Stimulated activated naive CD8-positive, alpha-beta T cell treated with anti-CD3 and anti-CD28 coated beads, Interleukin-15, amount 100 ng/mL, for 72 hours (primary cell): ENCODE measurements at regions not wholly inside any gene's neighbourhood (a gene's known extent, or its start where the extent isn't known, plus 50 kb on each side); places are given as distances from the start of the nearest gene placed in this dataset.
A peak's percentile ranks its signal among the peaks of the same experiment; 100 is the strongest.
"Not testable (repeated sequence)": the region's sequence is repeated elsewhere in the genome, so short reads cannot be mapped to it uniquely, and the experiment has no call there.

ENCODE experiments used
- ATAC-seq: fragments of 150-1000 bp; cut with Tn5 transposase; 2 replicates; pipeline ENCODE4 v1.10.0; 2021; ENCODE audit warnings: mild to moderate bottlenecking, moderate library complexity
- DNase-seq, 2 donors: peaks; one replicate each; pipeline ENCODE4 v3.0.0; 2021 to 2022
- H3K27ac Mint-ChIP-seq, 2 donors: one replicate each; pipeline ENCODE4 v1.8.0; 2022; ENCODE audit warnings: mild to moderate bottlenecking in 2 of 2, mixed read lengths in 2 of 2, moderate library complexity in 2 of 2
- H3K27me3 Mint-ChIP-seq: one replicate; pipeline ENCODE4 v1.8.0; 2022; ENCODE audit warnings: mixed read lengths
- H3K4me1 Mint-ChIP-seq: one replicate; pipeline ENCODE4 v1.8.0; 2022; ENCODE audit warnings: mild to moderate bottlenecking, mixed read lengths
- H3K4me3 Mint-ChIP-seq, 2 donors: one replicate each; pipeline ENCODE4 v1.8.0; 2022; ENCODE audit warnings: mild to moderate bottlenecking in 2 of 2, mixed read lengths in 2 of 2, moderate library complexity in 1 of 2
- H3K9me3 Mint-ChIP-seq, 2 donors: one replicate each; pipeline ENCODE4 v1.8.0; 2022; ENCODE audit warnings: mixed read lengths in 2 of 2

DNA sequence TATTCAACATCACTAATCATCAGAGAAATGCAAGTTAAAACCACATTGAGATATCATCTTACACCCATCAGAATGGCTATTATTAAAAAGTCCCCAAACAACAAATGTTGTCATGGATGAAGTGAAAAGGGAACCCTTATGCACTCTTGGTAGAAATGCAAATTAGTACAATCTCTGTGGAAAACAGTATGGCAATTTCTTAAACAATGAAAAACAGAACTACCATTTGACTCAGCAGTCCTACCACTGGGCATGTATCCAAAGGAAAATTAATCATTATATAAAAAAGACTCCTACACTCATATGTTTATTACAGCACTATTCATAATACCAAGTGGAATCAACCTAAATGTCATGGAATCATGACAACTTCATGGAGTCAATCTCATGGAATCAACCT, 611.3 kb upstream of the GJE1 start:
- H3K4me3 Mint-ChIP-seq = no peak overlapping the region
- no peaks in the 10 kb centered on the region for H3K9me3 Mint-ChIP-seq
- H3K27ac Mint-ChIP-seq = no peak overlapping the region
- no peaks in the 10 kb centered on the region for H3K4me1 Mint-ChIP-seq
- H3K27me3 Mint-ChIP-seq = no peaks in the 10 kb centered on the region
- ATAC-seq (no peak), DNase-seq (no peak)

DNA sequence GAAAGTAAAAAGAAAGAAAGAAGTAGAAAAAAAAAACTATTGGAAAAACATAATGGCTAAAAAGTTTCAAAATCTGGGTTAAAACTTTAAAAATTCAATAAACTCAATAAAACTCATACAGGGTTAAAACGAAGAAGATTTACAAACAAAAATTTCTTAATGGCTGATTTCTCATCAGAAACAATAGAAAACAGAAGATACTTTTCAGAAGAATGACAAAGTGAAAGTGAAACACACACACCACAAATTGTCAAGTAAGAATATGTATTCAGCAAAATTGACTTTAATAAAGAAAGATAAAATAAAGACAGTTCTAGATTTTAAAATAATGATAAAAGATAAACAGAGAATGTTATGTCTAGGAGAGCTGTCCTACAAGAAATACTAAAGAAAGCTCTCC, 618.9 kb upstream of the GJE1 start:
- H3K9me3 Mint-ChIP-seq = no peaks in the 10 kb centered on the region
- H3K27ac Mint-ChIP-seq = peak overlapping the region; percentile 72 to 85

DNA sequence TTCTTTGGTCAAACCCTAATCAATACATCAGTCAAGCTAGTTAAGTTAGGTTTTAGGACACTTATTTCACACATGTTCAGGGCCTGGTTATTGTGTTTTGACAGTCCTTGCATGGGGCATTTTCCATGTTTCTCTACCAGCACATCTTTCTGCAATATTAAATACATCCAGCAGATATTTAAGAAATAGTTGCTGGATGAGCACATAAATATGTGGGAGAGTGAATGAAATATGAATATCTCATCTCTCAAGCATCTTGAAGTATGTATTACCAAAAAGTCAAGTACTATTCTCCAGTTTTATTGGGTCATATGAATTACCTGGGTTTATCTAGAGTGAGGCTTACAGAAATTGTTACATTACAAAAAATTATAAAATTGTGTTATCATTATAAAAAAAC, 621.9 kb upstream of the GJE1 start:
- no peak overlapping the region for H3K27ac Mint-ChIP-seq
- H3K4me3 Mint-ChIP-seq = no peak overlapping the region
- H3K27me3 Mint-ChIP-seq = no peaks in the 10 kb centered on the region
- no peak for DNase-seq
- peaks cover 11% of the 10 kb centered on the region for H3K4me1 Mint-ChIP-seq
- H3K9me3 Mint-ChIP-seq = peaks cover 10 to 14% of the 10 kb centered on the region in 2 donors
- ATAC-seq = no peak

More for the DNA sequence above, 618.9 kb upstream of the GJE1 start:
- DNase-seq (no peak), ATAC-seq (no peak)
- H3K4me1 Mint-ChIP-seq = peaks cover 11% of the 10 kb centered on the region
- peak overlapping the region; percentile 44 to 69 for H3K4me3 Mint-ChIP-seq
- H3K27me3 Mint-ChIP-seq = no peaks in the 10 kb centered on the region

DNA sequence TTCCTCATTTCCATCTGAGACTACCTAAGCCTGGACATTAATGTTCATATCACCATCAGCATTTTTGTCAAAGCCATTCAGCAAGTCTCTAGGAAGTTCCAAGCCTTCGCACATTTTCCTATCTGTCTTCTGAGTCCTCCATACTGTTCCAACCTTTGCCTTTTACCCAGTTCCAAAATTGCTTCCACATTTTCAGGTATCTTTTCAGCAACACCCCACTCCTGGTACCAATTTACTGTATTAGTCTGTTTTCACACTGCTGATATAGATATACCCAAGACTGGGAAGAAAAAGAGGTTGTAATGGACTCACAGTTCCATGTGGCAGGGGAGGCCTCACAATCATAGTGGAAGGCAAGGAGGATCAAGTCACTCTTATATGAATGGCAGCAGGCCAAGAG, 626.7 kb upstream of the GJE1 start:
- not testable (repeated sequence) for H3K4me3 Mint-ChIP-seq, H3K27ac Mint-ChIP-seq, DNase-seq, ATAC-seq, H3K4me1 Mint-ChIP-seq, H3K27me3 Mint-ChIP-seq
- peaks cover 25 to 38% of the 10 kb centered on the region in 2 donors for H3K9me3 Mint-ChIP-seq

DNA sequence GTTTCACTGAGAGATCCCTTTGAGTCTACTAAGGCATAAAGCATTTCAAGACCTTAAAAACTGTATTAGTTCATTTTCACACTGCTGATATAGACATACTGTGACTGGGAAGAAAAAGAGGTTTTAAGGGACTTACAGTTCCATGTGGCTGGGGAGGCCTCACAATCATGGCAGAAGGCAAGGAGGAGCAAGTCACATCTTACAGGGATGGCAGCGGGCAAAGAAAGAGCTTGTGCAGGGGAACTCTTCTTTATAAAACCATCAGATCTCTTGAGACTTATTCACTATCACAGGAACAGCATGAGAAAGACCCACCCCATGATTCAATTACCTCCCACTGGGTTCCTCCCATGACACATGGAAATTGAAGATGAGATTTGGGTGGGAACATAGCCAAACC, 628.4 kb upstream of the GJE1 start:
- H3K27me3 Mint-ChIP-seq, H3K4me1 Mint-ChIP-seq, H3K4me3 Mint-ChIP-seq, ATAC-seq, DNase-seq, H3K27ac Mint-ChIP-seq: not testable (repeated sequence)
- peaks cover 25 to 38% of the 10 kb centered on the region in 2 donors for H3K9me3 Mint-ChIP-seq

DNA sequence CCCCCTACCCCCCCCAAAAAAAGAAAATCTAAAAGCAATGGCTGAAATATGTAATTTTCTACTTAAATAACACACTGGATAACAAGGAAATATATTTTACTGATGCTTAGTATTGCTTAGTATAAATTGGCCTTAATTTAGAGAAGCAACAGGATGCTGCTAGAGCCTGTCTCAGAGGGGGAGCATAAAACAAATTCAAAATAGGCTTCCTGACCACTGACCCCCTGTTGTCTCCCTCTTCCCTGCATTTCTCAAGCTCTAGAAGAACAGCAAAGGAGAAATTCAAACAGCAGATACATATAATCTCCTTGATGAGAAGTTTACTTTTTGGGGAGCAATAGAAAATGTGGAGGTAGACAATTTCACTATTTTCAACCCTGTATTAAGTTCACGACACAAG, 631.1 kb upstream of the GJE1 start:
- H3K9me3 Mint-ChIP-seq = peaks cover 20 to 35% of the 10 kb centered on the region in 2 donors
- ATAC-seq = no peak
- no peaks in the 10 kb centered on the region for H3K27me3 Mint-ChIP-seq

DNA sequence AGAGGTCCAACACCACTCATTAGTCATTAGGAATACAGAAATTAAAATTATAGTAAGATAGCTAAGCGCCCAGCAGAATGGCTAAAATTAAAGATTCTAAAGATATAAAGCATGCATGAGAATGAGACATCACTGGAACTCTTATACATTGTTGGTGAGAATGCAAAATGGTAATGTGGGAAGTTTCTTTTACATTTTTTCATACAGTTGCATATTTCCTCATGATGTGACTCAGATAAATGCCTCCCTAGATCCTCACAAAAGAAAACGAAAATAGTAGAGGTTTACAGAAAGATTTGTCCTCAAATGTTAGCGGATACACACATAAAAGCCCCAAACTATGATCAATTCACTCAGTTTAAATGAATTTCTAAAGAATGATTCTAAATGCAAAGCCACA, 633.7 kb upstream of the GJE1 start:
- Mint-ChIP-seq H3K27ac (no peak overlapping the region), H3K27me3 (no peaks in the 10 kb centered on the region), H3K4me1 (no peaks in the 10 kb centered on the region), H3K9me3 (peaks cover 9 to 13% of the 10 kb centered on the region in 2 donors), H3K4me3 (no peak overlapping the region)
- ATAC-seq = no peak
- no peak for DNase-seq

More for the DNA sequence above, 631.1 kb upstream of the GJE1 start:
- Mint-ChIP-seq H3K27ac (no peak overlapping the region), H3K4me1 (no peaks in the 10 kb centered on the region), H3K4me3 (no peak overlapping the region)
- no peak for DNase-seq

DNA sequence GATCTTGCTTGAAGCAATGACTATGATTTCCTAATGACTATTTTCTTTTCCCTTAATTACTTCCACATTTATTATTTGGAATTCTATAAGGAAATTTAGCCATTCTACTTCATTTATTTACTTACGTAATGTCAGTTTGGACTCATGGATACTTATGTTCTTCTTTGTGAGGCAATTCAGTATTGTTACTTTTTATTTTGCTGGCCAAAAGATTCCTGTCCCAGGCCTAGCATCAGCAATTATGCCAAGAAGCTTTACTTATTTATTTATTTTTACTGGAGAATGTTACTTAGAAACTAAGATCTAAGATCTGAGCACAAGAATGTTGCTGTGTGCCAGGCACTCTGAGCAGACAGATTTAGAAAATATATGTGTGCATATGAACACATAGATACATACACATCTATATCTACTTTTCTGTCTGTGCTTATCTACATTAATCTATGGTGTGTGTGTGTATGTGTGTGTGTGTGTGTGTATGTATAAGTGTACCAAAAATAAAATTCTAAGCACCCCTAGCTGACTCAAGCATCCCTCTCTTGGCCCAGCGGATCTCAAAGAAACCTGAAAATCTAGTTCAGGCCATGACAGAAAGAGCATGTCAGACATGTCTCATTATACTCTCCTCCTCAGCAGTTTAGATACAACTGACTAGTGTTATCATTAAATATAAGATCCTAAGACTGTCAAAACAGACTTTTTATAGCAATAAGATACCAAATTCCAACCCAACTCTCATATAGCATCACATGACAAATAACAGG, 640.0 kb upstream of the GJE1 start:
- H3K27me3 Mint-ChIP-seq = no peaks in the 10 kb centered on the region
- H3K27ac Mint-ChIP-seq = no peak overlapping the region
- peaks cover 0 to 7% of the 10 kb centered on the region in 2 donors for H3K9me3 Mint-ChIP-seq
- DNase-seq (no peak), ATAC-seq (no peak)
- H3K4me1 Mint-ChIP-seq = peaks cover under 1% of the 10 kb centered on the region
- H3K4me3 Mint-ChIP-seq = no peak overlapping the region

DNA sequence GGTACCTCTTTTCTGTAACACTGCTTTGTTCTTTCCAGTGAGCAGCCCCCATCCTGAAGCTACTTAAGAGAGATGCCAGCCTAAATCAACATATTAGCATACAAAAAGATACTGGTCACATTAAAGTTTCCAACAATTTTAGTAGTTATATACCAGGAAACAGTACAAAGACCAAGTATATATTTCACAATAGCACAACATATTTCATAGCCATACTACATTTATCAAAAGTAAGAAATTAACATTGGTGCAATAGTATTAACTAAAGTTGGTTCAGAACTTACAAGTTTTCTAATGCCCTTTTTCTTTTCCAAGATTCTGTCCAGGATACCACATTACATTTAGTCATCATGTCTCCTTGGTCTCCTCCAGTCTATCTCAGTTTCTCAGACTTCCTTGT, 641.0 kb upstream of the GJE1 start:
- no peaks in the 10 kb centered on the region for H3K27me3 Mint-ChIP-seq
- H3K27ac Mint-ChIP-seq = no peak overlapping the region
- no peak overlapping the region for H3K4me3 Mint-ChIP-seq
- DNase-seq (no peak), ATAC-seq (no peak)
- H3K9me3 Mint-ChIP-seq = peaks cover 0 to 3% of the 10 kb centered on the region in 2 donors
- H3K4me1 Mint-ChIP-seq = peaks cover 5% of the 10 kb centered on the region

DNA sequence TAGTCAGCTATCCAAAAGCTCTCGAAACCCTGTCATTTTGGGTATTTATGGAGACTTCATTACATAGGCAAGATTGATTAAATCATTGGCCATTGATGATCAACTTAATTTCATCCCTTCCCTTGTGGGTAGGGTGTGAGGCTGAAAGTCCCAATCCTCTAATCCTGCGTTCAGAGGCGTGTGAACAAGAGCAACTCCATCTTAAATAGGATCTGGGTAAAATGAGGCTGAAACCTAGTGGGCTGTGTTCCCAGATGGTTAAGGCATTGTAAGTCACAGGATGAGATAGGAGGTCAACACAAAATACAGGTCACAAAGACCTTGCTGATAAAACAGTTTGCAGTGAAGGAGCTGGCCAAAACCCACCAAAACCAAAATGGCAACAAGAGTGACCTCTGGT, 641.7 kb upstream of the GJE1 start:
- no peaks in the 10 kb centered on the region for H3K27me3 Mint-ChIP-seq
- no peaks in the 10 kb centered on the region for H3K9me3 Mint-ChIP-seq
- ATAC-seq = no peak
- no peak overlapping the region for H3K27ac Mint-ChIP-seq
- peaks cover 5% of the 10 kb centered on the region for H3K4me1 Mint-ChIP-seq
- H3K4me3 Mint-ChIP-seq = no peak overlapping the region
- DNase-seq = no peak

DNA sequence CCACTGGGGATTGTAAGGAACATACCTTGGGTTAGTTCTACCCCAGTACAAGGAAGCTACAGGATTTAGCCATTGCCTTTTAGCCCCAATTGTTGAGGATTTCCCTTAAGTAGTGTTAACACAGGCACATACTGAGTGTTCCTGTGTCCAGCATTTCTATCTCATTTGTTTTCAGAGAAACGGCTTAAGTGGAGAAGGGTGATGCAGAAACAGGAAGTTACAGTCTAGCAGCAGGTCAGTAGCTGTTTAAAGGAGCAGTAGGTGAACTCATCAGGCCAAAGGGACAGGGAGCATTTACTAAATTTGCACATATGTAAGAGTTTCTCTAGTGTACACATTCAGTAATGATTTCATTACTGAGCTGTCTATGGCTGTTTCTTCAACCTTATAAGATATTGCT, 644.2 kb upstream of the GJE1 start:
- Mint-ChIP-seq H3K4me1 (peaks cover 16% of the 10 kb centered on the region), H3K27ac (peak overlapping the region in 1 of 2 donors; percentile 72), H3K9me3 (no peaks in the 10 kb centered on the region), H3K27me3 (no peaks in the 10 kb centered on the region), H3K4me3 (no peak overlapping the region)
- ATAC-seq = no peak
- no peak for DNase-seq

DNA sequence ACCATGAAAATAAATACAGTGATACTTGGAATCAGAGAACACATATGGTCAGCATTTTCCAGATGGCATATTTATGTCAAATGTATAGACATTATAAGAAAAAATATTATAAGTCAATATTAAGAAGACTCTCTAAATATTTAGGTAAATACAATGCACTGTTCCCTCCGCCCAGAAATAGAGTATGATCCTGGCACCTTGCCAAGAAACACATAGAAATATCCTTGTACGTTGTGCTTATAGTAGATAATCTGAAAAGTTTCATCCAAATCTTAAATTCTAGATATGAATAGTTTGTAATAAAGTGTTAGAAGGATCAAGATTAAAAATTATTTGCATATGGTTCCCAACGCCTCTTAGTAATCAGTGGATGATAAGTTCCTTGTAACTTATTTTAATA, 645.8 kb upstream of the GJE1 start:
- no peak for ATAC-seq
- H3K4me3 Mint-ChIP-seq = no peak overlapping the region
- no peak for DNase-seq
- H3K9me3 Mint-ChIP-seq = no peaks in the 10 kb centered on the region
- peaks cover 26% of the 10 kb centered on the region for H3K4me1 Mint-ChIP-seq
- H3K27ac Mint-ChIP-seq = no peak overlapping the region
- no peaks in the 10 kb centered on the region for H3K27me3 Mint-ChIP-seq

DNA sequence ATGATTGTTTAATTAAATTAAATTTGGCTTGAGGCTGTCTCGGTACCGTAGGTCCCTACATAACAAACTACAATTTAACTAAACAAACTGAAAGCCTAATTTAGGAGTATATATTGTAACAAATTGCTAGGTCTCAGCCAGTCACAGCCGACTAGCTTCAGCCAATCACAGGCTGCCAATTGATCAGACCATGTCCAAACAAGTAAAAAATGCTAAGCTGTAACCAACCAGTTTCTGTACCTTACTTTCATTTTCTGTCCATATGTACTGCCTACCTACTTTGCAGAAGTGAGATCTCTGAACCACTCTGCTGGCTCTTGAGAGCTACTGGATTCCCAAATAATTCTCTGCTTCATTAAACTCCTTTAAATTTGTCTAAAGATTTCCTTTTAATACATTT, 648.0 kb upstream of the GJE1 start:
- DNase-seq (peak; percentile 20 to 44), ATAC-seq (peak; percentile 78)
- no peaks in the 10 kb centered on the region for H3K9me3 Mint-ChIP-seq
- peak overlapping the region in 1 of 2 donors; percentile 57 for H3K4me3 Mint-ChIP-seq
- no peaks in the 10 kb centered on the region for H3K27me3 Mint-ChIP-seq
- H3K4me1 Mint-ChIP-seq = peaks cover 31% of the 10 kb centered on the region
- H3K27ac Mint-ChIP-seq = peak overlapping the region; percentile 59 to 84

DNA sequence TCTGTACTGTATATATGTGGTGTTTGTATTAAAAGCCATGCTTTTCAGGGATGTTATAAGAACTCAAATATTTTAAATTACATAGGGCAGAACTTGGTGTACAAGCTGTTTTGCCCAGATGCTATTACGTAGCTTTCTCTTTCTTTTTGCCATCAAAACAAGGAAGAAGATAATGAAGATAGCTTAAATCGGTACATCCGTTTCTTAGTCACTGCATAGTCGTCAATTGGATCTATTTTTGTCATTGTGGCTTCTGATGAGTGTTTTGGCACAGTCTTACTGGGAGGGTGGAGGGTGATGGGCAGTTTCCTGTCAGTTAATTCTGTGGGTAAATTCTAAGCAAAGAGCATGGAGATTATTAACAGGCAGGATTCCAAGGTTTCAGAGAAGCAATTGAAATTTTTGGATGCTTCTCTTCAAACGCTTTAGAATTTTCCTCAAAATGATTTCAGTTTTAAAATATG, 649.1 kb upstream of the GJE1 start:
- ATAC-seq (peak; percentile 99), DNase-seq (peak; percentile 45 to 59)
- Mint-ChIP-seq H3K4me3 (peak overlapping the region; percentile 80 to 90), H3K27me3 (no peaks in the 10 kb centered on the region), H3K27ac (peak overlapping the region; percentile 88 to 98), H3K9me3 (peaks cover 0 to 5% of the 10 kb centered on the region in 2 donors), H3K4me1 (peaks cover 31% of the 10 kb centered on the region)

DNA sequence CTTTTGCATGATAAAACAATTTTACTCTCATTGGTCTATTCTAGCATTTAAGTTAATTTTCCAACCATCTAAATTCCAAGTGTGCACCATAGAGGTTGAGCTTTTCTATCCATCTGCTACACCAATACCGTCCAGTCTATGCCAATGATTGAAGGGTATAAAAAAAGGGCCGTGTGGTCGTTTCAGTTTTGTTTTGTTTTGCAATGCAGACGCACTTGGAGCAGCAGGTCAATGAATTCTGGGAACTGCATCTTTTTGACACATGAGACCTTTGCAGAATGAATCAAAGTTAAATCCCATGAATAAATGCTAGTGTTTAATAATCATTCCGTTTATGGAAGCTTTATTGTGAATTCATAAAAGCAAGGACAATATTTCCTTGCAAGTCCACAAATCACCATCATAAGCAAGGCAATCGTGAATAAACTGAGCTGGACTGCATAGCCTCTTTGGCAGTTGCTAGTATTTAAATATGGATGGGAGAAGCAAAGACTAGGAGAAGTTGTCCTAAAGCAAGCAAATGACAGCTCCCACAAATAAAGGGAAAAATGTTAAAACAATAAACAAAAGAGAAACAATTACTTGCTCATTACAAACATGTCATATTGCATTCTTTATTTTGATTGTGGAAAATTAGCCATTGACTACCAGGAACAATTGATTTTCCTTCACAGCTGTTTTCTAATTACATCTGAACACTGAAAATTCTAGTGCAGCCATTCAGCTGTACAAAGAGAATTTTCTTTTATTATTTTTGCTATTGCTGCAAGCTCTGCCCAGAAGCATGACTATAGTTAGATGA, 649.7 kb upstream of the GJE1 start:
- DNase-seq (no peak), ATAC-seq (peak; percentile 34)
- peak overlapping the region; percentile 80 to 90 for H3K4me3 Mint-ChIP-seq
- no peaks in the 10 kb centered on the region for H3K27me3 Mint-ChIP-seq
- peaks cover 31% of the 10 kb centered on the region for H3K4me1 Mint-ChIP-seq
- peak overlapping the region; percentile 88 to 98 for H3K27ac Mint-ChIP-seq
- H3K9me3 Mint-ChIP-seq = peaks cover 0 to 5% of the 10 kb centered on the region in 2 donors

DNA sequence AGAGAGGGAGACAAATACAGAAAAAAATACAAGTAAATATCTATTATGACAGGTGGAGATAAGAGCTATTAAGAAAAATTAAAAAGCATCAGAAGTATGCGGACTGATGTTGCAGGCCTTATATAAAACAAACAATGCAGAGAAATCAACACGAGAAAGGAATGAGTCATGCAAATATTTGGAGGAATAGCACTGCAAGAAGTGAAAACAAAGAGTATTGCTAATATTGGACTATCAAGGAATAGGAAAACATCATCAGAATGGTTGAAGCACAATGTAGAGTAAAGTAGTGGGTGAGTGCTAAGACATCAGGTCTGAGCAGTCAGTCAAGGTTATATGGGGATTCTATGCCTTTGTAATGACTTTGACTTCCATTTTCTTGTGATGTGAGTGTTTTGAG, 657.5 kb upstream of the GJE1 start:
- H3K27me3 Mint-ChIP-seq = no peaks in the 10 kb centered on the region
- ATAC-seq (no peak), DNase-seq (no peak)
- H3K4me1 Mint-ChIP-seq = no peaks in the 10 kb centered on the region
- H3K9me3 Mint-ChIP-seq = peaks cover 0 to 10% of the 10 kb centered on the region in 2 donors
- no peak overlapping the region for H3K4me3 Mint-ChIP-seq
- no peak overlapping the region for H3K27ac Mint-ChIP-seq
